ENCODE measurements at regions not wholly inside any gene's neighbourhood (a gene's known extent, or its start where the extent isn't known, plus 50 kb on each side); places are given as distances from the start of the nearest gene placed in this dataset.

- peak; percentile 54 for TF ChIP-seq CTCF (IDR thresholded peaks at IDR 0.05; ENCODE audit: partially characterized antibody, unreplicated experiment)
- no peak for DNase-seq
- no peak overlapping the region for H3K27ac Mint-ChIP-seq (ENCODE audit: unreplicated experiment)
These were observed 57.8 kb upstream of the RAB18 start for GRCh38 chr10:27446091-27446918.

GRCh38 chr10:27445070-27445469 is 59.0 kb upstream of the RAB18 start:
- Mint-ChIP-seq H3K27ac (ENCODE audit: unreplicated experiment) (no peak overlapping the region), H3K4me1 (ENCODE audit: low read depth, unreplicated experiment) (no peaks in the 10 kb centered on the region), H3K9me3 (ENCODE audit: unreplicated experiment) (peaks cover 2% of the 10 kb centered on the region), H3K27me3 (ENCODE audit: unreplicated experiment) (peaks cover 1% of the 10 kb centered on the region), H3K36me3 (ENCODE audit: unreplicated experiment) (no peaks in the 10 kb centered on the region), H3K4me3 (ENCODE audit: unreplicated experiment) (no peak overlapping the region)
- DNase-seq: no peak
- TF ChIP-seq CTCF (IDR thresholded peaks at IDR 0.05; ENCODE audit: partially characterized antibody, unreplicated experiment): no peak

More at GRCh38 chr10:27446091-27446918, 57.8 kb upstream of the RAB18 start:
- Mint-ChIP-seq H3K36me3 (ENCODE audit: unreplicated experiment) (no peaks in the 10 kb centered on the region), H3K9me3 (ENCODE audit: unreplicated experiment) (peaks cover 2% of the 10 kb centered on the region), H3K4me3 (ENCODE audit: unreplicated experiment) (no peak overlapping the region), H3K27me3 (ENCODE audit: unreplicated experiment) (peaks cover 1% of the 10 kb centered on the region), H3K4me1 (ENCODE audit: low read depth, unreplicated experiment) (no peaks in the 10 kb centered on the region)

GRCh38 chr10:27440478-27440877 is 63.6 kb upstream of the RAB18 start:
- no peak for DNase-seq
- Mint-ChIP-seq H3K27me3 (ENCODE audit: unreplicated experiment) (peaks cover 1% of the 10 kb centered on the region), H3K4me1 (ENCODE audit: low read depth, unreplicated experiment) (peaks cover 4% of the 10 kb centered on the region), H3K4me3 (ENCODE audit: unreplicated experiment) (no peak overlapping the region), H3K9me3 (ENCODE audit: unreplicated experiment) (peaks cover 3% of the 10 kb centered on the region), H3K36me3 (ENCODE audit: unreplicated experiment) (no peaks in the 10 kb centered on the region), H3K27ac (ENCODE audit: unreplicated experiment) (no peak overlapping the region)
- no peak for TF ChIP-seq CTCF (IDR thresholded peaks at IDR 0.05; ENCODE audit: partially characterized antibody, unreplicated experiment)

GRCh38 chr10:27440021-27440420 is 64.1 kb upstream of the RAB18 start:
- Mint-ChIP-seq H3K4me3 (ENCODE audit: unreplicated experiment) (no peak overlapping the region), H3K27me3 (ENCODE audit: unreplicated experiment) (peaks cover 3% of the 10 kb centered on the region), H3K36me3 (ENCODE audit: unreplicated experiment) (no peaks in the 10 kb centered on the region), H3K4me1 (ENCODE audit: low read depth, unreplicated experiment) (peaks cover 4% of the 10 kb centered on the region), H3K9me3 (ENCODE audit: unreplicated experiment) (peaks cover 3% of the 10 kb centered on the region), H3K27ac (ENCODE audit: unreplicated experiment) (no peak overlapping the region)
- no peak for DNase-seq
- no peak for TF ChIP-seq CTCF (IDR thresholded peaks at IDR 0.05; ENCODE audit: partially characterized antibody, unreplicated experiment)

- DNase-seq: no peak
- Mint-ChIP-seq H3K36me3 (ENCODE audit: unreplicated experiment) (no peaks in the 10 kb centered on the region), H3K27ac (ENCODE audit: unreplicated experiment) (no peak overlapping the region), H3K27me3 (ENCODE audit: unreplicated experiment) (peaks cover 3% of the 10 kb centered on the region), H3K9me3 (ENCODE audit: unreplicated experiment) (peaks cover 3% of the 10 kb centered on the region), H3K4me3 (ENCODE audit: unreplicated experiment) (no peak overlapping the region), H3K4me1 (ENCODE audit: low read depth, unreplicated experiment) (peaks cover 4% of the 10 kb centered on the region)
- no peak for TF ChIP-seq CTCF (IDR thresholded peaks at IDR 0.05; ENCODE audit: partially characterized antibody, unreplicated experiment)
These were observed 65.0 kb upstream of the RAB18 start for GRCh38 chr10:27439101-27439500.

Measured in glutamatergic neuron (in vitro differentiated cells).